Endothelial cell (in vitro differentiated cells): ENCODE measurements at regions not wholly inside any gene's neighbourhood (a gene's known extent, or its start where the extent isn't known, plus 50 kb on each side); places are given as distances from the start of the nearest gene placed in this dataset.

ENCODE experiments used
- DNase-seq: peaks from one replicate; pipeline ENCODE4 v3.0.0; 2021; ENCODE audit warnings: low spot score
- H3K27ac Mint-ChIP-seq: one replicate; pipeline ENCODE4 v1.8.0; 2021; ENCODE audit warnings: mixed read lengths, inconsistent platforms; ENCODE audit not compliant: unreplicated experiment
- H3K27me3 Mint-ChIP-seq: one replicate; pipeline ENCODE4 v1.8.0; 2021; ENCODE audit warnings: mild to moderate bottlenecking, moderate library complexity, mixed read lengths, inconsistent platforms; ENCODE audit not compliant: unreplicated experiment
- H3K36me3 Mint-ChIP-seq: one replicate; pipeline ENCODE4 v1.8.0; 2021; ENCODE audit warnings: mild to moderate bottlenecking, low read depth, mixed read lengths, inconsistent platforms; ENCODE audit not compliant: unreplicated experiment
- H3K4me1 Mint-ChIP-seq: one replicate; pipeline ENCODE4 v1.8.0; 2021; ENCODE audit warnings: mild to moderate bottlenecking, mixed read lengths, inconsistent platforms; ENCODE audit not compliant: unreplicated experiment
- H3K4me3 Mint-ChIP-seq: one replicate; pipeline ENCODE4 v1.8.0; 2021; ENCODE audit warnings: mild to moderate bottlenecking, mixed read lengths, inconsistent platforms; ENCODE audit not compliant: unreplicated experiment
- H3K9me3 Mint-ChIP-seq: one replicate; pipeline ENCODE4 v1.8.0; 2021; ENCODE audit warnings: mixed read lengths, inconsistent platforms; ENCODE audit not compliant: unreplicated experiment
- CTCF ChIP-seq: fragments of 200-600 bp; sonication (generic); IDR thresholded peaks from one replicate; pipeline ENCODE4 v1.5.0; 2021; ENCODE audit warnings: antibody characterized with exemption; ENCODE audit not compliant: unreplicated experiment

DNA sequence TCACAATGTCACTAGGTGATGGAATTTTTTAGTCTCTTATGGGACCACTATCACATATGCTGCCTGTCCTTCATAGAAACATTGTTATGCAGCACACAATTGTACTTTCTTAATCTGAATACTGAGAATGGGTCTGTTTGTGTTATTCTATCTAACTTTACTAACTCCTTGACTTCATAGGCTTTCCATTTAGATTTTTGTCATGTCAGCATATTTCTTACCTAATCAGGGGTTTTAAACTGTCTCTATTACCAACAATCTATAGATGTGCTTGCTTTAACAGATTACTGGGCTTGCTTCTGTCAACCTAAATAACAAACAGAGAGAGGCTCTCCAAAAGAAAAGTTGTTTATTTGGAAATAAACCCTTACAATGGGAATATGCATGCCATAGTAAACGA is 289.6 kb upstream of the ZNF804A start:
- no peaks in the 10 kb centered on the region for H3K27me3 Mint-ChIP-seq
- no peak overlapping the region for H3K27ac Mint-ChIP-seq
- no peaks in the 10 kb centered on the region for H3K9me3 Mint-ChIP-seq
- DNase-seq = no peak
- H3K4me3 Mint-ChIP-seq = no peak overlapping the region
- no peaks in the 10 kb centered on the region for H3K36me3 Mint-ChIP-seq
- no peaks in the 10 kb centered on the region for H3K4me1 Mint-ChIP-seq
- no peak for TF ChIP-seq CTCF

GRCh38 chr2:184312970-184313369 is 285.4 kb upstream of the ZNF804A start:
- Mint-ChIP-seq H3K4me3 (no peak overlapping the region), H3K27me3 (no peaks in the 10 kb centered on the region), H3K9me3 (no peaks in the 10 kb centered on the region), H3K4me1 (no peaks in the 10 kb centered on the region), H3K36me3 (no peaks in the 10 kb centered on the region), H3K27ac (no peak overlapping the region)
- no peak for DNase-seq
- TF ChIP-seq CTCF = no peak

GRCh38 chr2:184314829-184315228 is 283.5 kb upstream of the ZNF804A start:
- Mint-ChIP-seq H3K4me3 (no peak overlapping the region), H3K9me3 (no peaks in the 10 kb centered on the region), H3K36me3 (no peaks in the 10 kb centered on the region), H3K27ac (no peak overlapping the region), H3K4me1 (no peaks in the 10 kb centered on the region), H3K27me3 (no peaks in the 10 kb centered on the region)
- DNase-seq = no peak
- TF ChIP-seq CTCF = no peak

GRCh38 chr2:184316921-184317320 is 281.4 kb upstream of the ZNF804A start:
- no peaks in the 10 kb centered on the region for H3K27me3 Mint-ChIP-seq
- H3K4me3 Mint-ChIP-seq = no peak overlapping the region
- H3K27ac Mint-ChIP-seq = no peak overlapping the region
- no peaks in the 10 kb centered on the region for H3K4me1 Mint-ChIP-seq
- no peaks in the 10 kb centered on the region for H3K36me3 Mint-ChIP-seq
- no peaks in the 10 kb centered on the region for H3K9me3 Mint-ChIP-seq
- DNase-seq = no peak
- no peak for TF ChIP-seq CTCF

DNA sequence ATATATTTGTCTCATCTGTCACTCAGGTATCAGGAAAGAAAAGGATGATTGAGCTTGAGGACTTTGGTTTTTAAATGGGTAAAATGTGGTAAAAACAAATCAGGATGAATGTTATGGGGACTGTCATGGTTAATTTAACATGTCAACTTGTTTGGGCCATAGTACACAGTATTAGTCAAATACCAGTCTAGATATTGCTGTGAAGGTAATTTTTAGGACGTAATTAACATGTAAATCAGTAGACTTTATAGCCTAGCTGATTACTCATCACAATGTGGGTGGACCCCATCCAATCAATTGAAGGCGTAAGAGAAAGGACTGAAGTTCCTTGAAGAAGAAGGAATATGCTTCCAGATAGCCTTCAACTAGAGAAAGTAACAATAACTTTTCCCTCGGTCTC is 275.7 kb upstream of the ZNF804A start:
- Mint-ChIP-seq H3K27ac (no peak overlapping the region), H3K4me1 (no peaks in the 10 kb centered on the region), H3K9me3 (no peaks in the 10 kb centered on the region), H3K36me3 (no peaks in the 10 kb centered on the region), H3K27me3 (no peaks in the 10 kb centered on the region), H3K4me3 (no peak overlapping the region)
- no peak for DNase-seq
- TF ChIP-seq CTCF = no peak
